SW480 (cell line): ENCODE measurements at regions not wholly inside any gene's neighbourhood (a gene's known extent, or its start where the extent isn't known, plus 50 kb on each side); places are given as distances from the start of the nearest gene placed in this dataset.
A peak's percentile ranks its signal among the peaks of the same experiment; 100 is the strongest.

Experiments
- DNase-seq: peaks from one replicate; pipeline ENCODE4 v3.0.0-alpha.2; 2016; ENCODE audit warnings: low spot score

DNA sequence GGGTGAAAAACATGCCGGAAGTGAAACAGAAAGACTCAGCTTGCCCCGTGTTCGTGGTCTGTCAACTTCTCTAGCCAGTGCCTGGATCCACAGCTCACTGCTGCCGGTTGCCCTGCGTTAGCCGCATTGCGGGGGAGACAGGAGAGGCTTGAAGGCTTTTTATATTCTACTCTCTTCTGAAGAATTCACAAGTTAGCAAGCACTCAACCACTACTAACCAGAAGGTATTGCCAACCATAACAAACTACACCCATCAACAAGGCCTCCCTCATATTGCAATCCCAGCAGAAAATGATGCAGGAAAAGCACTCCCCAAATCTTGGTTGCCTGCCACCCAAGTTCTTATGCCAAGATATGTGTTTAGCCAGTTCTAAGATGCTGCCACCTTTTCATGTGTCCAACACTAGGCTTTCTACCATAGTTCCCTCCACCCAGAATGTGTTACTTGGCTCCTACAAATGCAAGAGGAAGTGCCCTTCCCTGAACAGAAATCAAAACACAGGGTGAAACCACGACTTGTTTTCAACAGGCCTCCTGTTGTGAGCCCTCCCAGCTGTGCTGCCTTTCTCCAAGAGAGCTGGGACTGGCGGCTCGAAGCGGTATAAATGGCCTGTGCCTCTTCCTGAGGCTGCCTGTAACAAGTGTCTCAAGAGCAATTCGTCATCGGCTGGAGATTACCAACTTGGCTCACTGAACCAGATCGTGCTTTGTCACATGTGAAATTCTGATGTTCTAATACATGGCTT, 129.0 kb downstream of the SNX18 start:
- DNase-seq = no peak

DNA sequence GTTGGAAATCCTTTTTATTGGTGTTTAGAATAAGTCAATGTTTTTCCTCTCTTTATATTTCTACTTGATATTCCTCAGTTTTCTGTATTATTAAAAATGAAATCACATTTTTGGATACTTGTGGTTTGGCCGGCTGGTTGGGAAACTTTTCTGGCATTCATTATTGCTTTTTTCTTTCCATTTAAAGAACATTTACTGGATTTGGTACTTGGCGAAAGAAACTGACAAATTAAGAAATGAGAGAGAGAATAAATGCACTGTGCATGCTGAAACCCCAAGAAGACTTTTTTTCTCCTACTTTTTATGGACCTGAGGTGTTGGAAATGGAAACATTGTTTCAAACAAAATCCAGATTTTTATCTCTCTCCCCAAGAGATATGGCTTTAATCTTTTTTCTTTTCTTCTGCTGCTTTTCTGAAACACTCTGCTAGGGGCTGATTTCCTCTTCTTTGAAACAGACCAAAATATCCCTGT, 128.4 kb downstream of the SNX18 start:
- DNase-seq = no peak

DNA sequence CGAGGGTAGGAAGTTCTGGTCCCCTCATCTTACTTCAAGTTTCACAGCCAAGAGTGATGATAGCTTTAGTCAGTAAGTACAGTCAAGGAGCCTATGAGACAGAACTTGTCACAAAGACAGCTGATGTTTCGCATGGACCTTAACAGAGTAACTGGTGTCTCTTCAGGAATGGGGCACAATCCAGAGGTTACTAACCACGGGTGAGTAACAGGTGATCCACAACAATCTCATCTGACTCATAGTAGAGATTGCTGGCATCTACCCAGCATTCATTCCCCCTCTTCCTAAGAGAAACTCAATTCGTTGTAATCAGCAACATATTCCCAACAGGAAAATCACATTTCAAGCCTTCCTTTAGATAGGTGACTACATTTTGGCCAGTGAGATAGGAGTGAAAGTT, 126.7 kb downstream of the SNX18 start:
- DNase-seq = peak; percentile 11

DNA sequence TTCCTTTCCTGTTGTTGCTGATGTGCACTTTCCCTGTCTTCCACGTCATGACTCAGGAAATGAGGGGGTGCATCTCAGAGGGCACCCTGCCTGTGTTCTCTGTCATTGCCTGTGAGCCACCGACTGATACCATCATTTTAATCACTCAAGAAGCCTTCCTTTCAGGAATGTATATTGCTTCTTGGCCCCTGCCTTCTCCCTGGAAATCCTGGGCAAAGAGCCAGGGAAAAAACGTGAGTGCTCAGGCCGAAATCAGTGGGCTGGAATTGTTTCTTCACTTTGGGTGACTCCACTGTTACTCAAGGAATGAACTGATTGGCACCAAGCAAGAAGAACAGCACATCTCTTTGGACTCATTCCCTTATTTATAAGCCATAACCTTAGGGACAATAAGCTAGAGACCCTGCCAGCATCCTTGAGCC, 126.1 kb downstream of the SNX18 start:
- DNase-seq = no peak

DNA sequence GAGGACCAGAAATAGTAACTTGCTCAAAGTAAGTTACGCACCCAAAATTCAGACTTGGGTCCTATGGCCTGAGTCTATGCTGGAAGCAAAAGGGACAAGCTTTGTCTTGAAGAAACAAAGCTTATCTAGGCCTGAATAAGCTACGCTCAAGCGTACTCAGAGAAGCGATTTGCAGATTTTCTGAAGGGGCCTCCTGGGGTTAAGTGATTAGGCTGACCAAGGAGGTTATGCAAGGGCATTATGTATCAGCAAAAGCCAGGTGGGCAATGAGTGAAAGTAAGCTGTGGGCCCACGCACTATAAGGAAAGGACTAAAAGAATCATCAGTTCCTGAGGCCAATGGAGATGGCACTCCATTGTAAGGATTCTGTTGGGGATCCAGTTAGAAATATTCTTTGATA, 122.1 kb downstream of the SNX18 start:
- no peak for DNase-seq

DNA sequence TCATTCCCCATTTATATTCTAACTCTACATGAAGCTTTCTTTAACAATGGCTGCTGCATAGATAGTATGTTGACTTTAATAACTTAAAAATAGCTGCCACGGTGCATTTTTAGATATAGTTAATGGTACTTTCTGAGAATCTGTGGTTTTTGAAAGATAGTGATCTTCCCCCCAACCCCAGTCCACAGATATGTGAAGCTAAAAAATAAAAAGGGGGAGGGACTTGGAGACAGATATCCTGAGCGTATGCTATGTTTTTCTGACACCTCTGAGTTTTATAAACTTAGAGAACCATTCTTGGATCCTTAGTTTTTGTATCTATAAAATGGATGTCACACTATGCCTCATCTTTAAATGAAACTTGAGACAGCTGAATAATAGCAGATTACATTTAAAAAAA, 120.5 kb downstream of the SNX18 start:
- DNase-seq = no peak

DNA sequence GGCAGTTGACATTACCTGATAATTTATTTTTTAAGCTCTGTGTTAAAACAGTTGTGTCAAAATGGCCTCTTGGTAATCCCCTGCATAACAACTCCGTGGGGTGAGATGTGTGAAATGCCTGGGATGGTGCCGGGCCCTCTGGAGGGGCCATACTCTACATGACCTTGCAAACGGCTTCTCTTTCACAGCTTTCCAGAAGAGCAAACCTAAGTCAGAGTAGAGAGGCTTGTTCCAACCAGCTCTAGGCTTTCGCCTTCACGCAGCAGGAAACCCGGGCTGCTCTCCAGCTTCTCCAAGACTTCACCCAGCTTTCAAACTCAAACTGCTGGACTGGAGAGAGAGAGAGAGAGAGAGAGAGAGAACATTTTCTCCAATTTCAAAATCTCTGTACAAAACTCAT, 120.1 kb downstream of the SNX18 start:
- no peak for DNase-seq

DNA sequence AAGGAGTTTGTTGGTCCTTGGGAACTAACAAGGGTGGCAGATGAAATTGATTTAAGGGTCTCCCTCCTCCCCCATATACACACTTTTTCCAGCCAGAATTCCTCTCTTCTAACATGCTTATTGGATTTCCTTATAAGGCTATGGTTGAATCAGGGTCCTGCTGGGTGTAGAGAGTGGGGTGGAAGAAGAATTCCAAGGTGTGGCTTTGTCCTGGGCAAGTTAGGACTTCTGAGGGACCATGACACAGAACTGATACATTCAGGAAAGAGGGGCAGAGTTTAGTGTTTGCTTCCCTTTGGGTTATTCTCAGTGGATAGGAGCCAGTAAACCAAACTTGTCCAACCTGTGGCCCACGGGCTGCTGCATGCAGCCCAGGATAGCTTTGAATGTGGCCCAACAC, 116.5 kb downstream of the SNX18 start:
- no peak for DNase-seq

DNA sequence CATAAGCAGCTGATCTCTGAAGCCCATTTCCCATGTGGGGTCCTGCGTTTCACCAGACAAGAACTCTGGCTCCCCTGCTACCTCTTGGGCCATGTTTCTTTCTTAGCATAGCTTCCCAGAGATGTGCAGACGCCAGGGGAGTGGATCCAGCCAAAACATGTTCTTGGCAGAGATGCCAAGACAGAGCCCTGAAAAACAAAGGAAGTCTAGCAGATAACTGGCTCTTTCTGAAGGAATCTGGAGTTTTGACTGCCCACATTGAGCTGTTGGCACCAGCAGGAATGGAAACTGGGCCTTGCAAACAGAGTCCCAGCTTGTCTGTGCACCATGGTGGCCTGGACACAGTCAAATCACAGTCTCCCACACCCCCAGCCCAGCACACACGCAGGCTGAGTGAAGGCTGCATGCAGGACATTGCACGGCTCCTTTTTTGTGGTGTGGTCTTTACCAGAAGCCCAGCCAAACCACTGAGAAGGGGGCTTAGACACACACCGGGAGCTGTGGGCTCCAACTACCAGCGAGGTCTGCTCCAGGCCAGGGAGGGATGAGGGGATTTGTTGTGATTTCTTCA, 114.7 kb downstream of the SNX18 start:
- DNase-seq = no peak

DNA sequence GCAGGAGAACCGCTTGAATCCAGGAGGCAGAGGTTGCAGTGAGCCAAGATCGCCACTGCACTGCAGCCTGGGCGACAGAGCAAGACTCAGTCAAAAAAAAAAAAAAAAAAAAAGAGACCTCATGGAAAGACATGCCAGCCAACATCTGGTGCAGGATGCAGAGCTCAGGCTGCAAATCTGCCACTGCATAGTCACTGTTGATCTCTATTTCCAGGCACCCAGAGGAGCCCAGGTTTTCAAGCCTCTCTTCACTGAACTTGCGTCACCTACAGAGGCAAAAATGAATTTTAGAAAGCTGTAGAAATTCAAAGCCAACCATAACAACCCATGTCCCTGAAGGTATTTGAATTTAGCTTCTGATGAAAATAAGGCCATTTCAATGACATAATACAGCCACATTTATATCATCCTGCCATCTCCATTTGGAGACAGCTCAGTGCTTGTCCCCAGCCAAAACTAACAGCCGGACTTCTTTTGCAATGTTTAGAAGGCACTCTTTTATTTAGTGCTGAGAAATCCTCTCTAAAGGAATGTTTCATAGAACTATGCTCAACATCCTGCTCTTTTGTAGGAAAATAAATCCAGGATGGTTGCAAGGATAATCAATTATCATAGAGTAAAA, 113.3 kb downstream of the SNX18 start:
- DNase-seq = no peak

DNA sequence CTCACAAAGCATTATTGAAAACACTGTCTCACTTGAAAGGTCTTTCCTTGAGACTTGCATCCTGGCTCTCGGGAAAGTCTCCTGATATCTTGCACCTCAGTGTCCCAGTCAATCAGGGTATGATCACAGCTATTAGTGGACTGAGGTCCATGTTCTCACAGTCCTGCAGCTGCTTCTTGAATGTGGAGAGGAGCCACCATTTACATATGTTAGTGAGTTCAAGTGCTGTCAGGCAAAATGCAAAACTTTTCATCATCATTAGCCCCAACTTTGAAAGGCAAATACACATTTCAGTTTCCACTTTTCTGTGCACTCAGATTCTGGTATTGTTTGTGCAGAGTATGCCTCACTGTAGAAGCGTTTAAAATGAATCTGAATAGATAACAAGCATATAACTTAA, 111.6 kb downstream of the SNX18 start:
- no peak for DNase-seq

DNA sequence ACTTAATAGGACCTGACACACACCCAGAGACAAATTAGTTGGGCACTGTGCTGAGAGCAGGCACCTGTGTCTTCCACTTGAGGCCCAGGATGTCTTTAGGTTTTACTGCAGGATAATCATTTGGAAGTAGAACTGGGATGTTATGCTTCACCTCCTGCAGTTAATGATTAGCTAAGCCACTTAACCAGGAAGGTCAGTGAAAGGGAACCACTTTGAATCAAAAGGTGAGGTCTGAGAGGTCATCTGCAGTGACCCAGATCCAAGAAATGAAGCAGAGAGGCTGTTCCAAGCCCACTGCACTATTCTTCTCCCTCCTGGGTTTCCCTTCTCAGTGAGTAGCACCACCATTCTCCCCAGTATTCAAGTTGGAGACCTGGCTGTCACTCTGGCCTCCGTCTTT, 110.5 kb downstream of the SNX18 start:
- DNase-seq = no peak

DNA sequence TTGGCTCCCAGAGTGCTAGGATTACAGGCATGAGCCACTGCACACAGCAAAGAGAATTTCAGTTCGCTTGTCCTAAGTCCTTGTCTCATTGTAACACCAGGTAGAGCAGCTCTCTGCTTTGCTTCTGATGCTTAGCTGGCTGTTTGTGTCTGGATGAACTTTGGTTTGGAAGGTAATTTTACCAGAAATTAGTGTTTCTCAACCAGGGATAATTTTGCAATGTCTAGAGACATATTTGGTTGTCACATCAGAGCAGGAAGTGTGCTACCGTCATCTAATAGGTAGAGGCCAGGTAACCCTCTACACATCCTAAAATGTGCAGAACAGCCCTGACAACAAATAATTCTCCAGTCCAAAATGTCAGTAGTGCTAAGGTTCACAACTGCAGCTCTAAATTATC, 108.8 kb downstream of the SNX18 start:
- DNase-seq = no peak

DNA sequence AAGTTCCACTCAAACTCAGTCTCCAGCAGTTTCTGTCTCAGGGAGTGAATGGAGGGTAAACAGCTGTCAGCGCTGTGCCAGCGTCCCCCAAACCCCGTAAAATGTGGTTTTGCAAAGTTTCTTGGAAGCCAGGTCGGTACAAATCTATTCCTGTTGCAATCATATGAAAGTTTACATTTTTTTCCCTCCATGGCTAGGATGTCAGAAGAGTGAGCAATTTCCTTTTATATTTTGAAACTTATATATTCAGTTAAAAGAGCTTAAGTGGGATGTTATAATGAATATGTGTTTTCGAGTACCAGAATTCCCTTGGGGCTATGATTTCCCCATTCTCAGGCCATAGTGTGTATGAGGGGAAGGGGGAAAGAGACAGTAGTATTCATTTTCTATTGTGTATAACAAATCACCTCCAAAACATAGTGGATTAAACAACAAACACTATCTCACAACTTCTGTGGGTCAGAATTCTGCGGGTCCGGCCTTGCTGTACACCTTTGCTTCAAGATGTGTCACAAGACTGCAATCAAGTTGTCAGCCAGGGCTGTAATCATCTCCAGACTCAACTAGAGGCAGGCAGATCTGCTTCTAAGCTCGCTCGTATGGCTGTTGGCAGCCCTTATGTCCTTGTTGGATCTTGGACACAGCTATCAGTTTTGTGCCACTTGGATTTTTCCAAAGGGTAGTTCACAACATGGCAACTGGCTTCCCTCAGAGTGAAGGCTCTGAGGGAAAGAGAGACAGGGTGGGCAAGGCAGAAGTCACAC, 107.4 kb downstream of the SNX18 start:
- DNase-seq = no peak

DNA sequence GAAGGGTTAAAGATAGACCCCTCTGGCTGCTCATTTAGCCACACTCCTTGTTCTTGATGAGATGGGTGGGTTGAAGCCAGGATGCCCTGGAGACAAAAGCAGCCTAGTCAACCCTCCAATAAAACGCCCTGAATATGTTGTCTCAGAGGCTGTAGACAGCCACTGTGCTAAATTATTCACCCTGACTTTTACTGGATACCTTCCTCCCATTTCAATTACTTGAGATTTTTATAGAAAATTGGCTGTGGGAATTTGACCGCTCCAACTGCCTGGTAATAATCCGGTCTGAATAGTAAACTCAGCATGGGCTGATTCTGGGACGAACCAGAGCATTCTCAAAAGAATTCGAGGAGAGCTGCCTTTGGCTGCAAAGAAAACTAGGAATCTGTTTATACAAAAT, 104.2 kb downstream of the SNX18 start:
- no peak for DNase-seq

DNA sequence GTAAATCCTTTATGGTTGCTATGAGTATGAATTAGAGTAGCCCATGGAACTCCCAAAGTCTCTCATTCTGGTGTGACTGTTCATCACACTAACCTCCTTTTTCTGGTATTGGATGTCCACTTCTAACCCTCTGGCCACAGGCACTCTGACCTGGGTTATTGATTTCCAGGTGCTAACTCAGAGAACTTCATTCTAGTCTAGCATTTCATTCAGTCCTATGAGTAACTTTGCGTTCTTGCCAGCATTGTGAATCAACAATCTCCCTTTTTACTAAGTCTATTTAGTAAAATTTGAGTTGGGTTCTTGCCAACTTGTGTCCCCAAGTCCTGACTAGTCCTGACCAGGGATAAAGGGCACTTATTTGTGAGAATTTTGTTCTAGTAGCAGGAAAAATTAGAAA, 103.5 kb downstream of the SNX18 start:
- DNase-seq = no peak

DNA sequence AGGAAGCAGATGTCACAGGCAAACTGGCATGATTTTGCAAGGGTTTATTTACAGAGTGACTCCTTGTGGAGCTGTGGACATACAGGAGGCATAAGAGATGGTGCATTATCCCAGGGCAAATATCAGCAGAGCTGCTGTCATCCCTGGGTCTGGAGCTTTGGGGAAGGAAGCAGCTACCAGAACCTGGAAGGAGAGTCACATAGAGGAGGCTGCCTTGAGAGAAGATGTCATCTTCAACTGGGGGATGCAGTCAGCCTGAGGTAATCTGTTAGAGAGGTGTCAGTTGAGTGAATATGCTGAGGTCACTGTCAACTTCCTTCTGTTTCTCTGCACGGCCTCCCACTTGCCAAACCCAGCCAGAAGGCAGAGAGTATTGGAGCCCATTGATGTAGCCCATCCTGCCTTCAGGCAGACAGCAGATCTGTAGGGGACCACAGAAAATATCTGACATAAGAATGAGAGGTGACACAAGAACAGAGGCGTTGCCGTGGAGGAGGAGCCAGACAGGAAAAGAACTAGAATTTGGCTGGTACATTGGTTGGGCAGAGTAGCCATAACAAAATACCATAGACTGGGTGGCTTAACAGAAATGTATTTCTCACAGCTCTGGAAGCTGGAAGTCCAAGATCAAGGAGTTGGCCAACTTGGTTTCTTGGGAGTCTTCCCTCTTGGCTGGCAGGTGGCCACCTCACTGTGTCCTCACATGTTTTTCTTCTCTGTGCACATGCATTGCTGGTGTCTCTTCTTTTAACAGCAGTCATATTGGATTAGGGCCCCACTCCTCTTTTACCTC, 102.8 kb downstream of the SNX18 start:
- DNase-seq = no peak

DNA sequence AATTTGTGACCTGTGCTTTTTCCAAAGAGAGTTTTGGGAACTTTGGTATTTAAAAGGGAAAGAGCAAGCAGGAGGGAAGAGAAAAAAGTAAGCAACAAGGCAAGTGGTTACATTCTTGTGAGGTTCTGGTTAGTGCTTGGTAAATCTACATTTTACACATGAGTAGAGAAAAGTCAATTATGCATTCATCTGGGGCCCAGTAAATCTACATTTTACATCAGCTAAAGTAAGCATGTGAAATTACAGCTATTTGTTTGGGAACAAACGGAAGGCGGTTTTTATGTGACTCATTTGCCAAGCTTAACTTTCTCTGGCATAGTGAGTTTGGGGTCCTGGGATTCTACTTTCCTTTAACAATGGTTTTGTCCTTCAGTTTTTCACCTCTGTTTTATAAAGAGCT, 102.2 kb downstream of the SNX18 start:
- DNase-seq = no peak

DNA sequence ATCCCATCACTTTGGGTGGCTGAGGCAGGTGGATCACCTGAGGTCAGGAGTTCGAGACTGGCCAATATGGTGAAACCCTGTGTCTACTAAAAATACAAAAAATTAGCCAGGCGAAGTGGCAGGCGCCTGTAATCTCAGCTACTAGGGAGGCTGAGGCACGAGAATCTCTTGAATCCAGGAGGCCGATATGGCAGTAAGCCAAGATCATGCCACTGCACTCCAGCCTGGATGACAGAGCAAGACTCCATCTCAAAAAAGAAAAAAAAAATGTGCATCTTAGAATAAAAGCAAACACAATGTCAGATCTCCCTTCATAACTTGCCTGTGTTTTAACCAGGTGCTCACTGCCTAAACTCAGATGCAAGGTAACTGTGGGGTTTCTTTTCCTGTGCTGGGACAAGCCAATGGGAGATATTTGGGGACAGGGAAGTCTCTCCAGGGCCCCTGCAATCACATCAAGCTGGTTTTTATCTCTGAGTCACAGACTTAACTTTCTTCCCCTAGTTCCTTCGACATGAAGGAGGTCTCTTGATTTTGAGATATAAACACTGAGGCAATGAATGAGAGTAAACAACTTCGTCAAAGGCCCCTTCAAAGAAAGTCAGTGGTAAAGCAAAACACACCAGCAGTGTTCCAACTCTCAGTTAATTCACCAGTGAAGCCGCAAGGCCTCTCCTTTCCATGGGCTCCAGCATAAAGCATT, 99.1 kb downstream of the SNX18 start:
- DNase-seq = no peak

DNA sequence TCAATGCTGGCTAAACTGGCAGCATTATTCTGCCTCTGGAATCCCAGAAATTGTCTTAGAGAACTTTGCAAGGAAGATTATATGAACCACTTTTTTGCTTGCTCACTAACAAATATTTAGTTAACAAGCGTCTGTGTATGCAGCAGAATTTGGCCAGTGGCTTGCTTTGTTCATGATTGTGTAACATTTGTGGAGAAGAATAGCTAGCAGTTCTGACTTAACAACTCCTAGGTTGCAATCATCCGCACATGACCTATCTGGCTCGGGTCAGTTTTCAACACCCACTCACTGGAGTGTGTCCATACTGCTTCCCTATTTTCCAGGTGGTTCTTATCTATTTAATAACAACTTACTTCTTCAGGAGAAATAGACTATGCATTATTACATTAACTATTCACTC, 98.5 kb downstream of the SNX18 start:
- no peak for DNase-seq

DNA sequence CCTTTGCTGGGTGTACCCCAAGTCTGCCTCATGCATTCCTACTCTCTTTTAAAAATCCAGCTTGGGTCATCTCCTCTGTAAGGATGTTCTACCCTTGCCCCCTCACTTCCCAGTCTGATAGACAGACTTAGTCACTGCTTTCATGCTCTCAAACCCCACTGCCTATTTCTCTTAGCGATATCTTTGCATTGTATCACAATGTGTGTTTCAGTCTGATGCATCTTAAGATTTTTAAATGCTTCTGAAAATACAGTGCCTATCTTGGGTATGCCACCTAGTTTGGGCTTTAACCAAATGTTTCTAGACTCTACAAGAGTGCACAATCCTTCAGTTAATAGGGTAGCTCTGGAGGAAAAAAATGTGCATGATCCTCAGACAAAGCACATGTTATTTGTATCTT, 97.8 kb downstream of the SNX18 start:
- DNase-seq = no peak
